ENCODE measurements at regions not wholly inside any gene's neighbourhood (a gene's known extent, or its start where the extent isn't known, plus 50 kb on each side); places are given as distances from the start of the nearest gene placed in this dataset.

- no peak overlapping the region for H3K4me3 ChIP-seq (ENCODE audit: low read depth, low read length)
- DNase-seq (ENCODE audit: low read depth): no peak
- TF ChIP-seq, protein P1, sequence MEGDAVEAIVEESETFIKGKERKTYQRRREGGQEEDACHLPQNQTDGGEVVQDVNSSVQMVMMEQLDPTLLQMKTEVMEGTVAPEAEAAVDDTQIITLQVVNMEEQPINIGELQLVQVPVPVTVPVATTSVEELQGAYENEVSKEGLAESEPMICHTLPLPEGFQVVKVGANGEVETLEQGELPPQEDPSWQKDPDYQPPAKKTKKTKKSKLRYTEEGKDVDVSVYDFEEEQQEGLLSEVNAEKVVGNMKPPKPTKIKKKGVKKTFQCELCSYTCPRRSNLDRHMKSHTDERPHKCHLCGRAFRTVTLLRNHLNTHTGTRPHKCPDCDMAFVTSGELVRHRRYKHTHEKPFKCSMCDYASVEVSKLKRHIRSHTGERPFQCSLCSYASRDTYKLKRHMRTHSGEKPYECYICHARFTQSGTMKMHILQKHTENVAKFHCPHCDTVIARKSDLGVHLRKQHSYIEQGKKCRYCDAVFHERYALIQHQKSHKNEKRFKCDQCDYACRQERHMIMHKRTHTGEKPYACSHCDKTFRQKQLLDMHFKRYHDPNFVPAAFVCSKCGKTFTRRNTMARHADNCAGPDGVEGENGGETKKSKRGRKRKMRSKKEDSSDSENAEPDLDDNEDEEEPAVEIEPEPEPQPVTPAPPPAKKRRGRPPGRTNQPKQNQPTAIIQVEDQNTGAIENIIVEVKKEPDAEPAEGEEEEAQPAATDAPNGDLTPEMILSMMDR (IDR thresholded peaks at IDR 0.05; ENCODE audit: low read depth, low read length): no peak
- no peak for TF ChIP-seq MYC (IDR thresholded peaks at IDR 0.05; ENCODE audit: low read depth, low read length)
- TF ChIP-seq, protein P2, sequence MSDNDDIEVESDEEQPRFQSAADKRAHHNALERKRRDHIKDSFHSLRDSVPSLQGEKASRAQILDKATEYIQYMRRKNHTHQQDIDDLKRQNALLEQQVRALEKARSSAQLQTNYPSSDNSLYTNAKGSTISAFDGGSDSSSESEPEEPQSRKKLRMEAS (IDR thresholded peaks at IDR 0.05; ENCODE audit: low read depth, low read length): no peak
- no peak for TF ChIP-seq POLR2A (IDR thresholded peaks at IDR 0.05; ENCODE audit: extremely low read depth, insufficient read length)
These were observed 57.3 kb downstream of the HHEX start for GRCh38 chr10:92747066-92747465.

- H3K4me3 ChIP-seq (ENCODE audit: low read depth, low read length): no peak overlapping the region
- no peak for TF ChIP-seq POLR2A (IDR thresholded peaks at IDR 0.05; ENCODE audit: extremely low read depth, insufficient read length)
- TF ChIP-seq, protein P2 (IDR thresholded peaks at IDR 0.05; ENCODE audit: low read depth, low read length): no peak
- no peak for TF ChIP-seq MYC (IDR thresholded peaks at IDR 0.05; ENCODE audit: low read depth, low read length)
- TF ChIP-seq, protein P1 (IDR thresholded peaks at IDR 0.05; ENCODE audit: low read depth, low read length): no peak
- no peak for DNase-seq (ENCODE audit: low read depth)
These were observed 57.8 kb downstream of the HHEX start for GRCh38 chr10:92747600-92747999.

DNA sequence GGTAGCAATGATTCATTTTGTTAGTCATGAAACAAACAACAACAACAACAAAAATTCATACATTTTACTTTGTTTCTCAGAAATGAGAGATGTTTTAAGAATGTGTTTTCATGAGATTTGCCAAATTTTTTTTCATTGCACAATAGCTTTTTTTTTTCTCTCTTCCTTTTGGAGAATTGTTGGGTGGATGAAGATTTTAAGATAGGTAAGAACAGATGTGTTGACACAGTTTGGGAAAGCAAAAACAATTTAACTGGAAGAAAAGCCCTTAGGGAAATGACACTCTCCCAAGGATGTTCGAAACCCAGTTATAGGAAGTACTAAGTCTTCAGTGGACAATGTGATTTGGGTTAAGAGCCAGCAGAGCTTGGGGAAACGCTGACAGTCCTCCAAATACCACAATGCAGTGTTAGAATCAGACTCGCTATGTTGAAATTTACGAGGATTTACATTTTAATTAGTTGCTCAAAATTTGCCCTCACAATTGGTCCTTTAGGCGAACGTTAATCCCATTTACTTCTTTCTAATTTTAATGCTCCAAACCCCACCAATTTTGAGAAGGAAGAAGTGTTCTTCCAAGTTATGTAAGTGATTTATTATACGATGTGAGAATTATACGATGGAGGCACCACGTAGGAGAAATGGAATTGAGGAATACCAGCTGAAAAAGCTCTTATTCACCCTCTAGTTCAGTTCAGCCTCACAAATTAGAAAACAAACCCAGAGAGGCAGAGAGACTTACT, 61.2 kb downstream of the HHEX start:
- TF ChIP-seq MYC (IDR thresholded peaks at IDR 0.05; ENCODE audit: low read depth, low read length): no peak
- no peak for TF ChIP-seq POLR2A (IDR thresholded peaks at IDR 0.05; ENCODE audit: extremely low read depth, insufficient read length)
- TF ChIP-seq, protein P2 (IDR thresholded peaks at IDR 0.05; ENCODE audit: low read depth, low read length): no peak
- TF ChIP-seq, protein P1 (IDR thresholded peaks at IDR 0.05; ENCODE audit: low read depth, low read length): no peak
- H3K4me3 ChIP-seq (ENCODE audit: low read depth, low read length): no peak overlapping the region
- peak; percentile 47 for DNase-seq (ENCODE audit: low read depth)

DNA sequence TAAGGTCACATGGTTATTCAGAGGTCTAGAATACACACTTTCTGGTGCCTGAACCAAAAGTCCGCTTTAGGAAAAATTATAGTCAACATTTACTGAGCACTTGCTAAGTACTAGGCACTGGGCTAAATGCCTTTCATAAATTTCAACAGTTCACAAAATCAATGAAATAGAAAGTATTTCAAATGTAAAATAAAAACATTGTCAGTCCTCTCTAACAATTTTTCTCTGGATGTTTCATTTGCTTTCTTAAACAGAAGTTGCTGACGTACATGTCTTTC, 61.7 kb downstream of the HHEX start:
- no peak for TF ChIP-seq POLR2A (IDR thresholded peaks at IDR 0.05; ENCODE audit: extremely low read depth, insufficient read length)
- no peak for TF ChIP-seq MYC (IDR thresholded peaks at IDR 0.05; ENCODE audit: low read depth, low read length)
- TF ChIP-seq, protein P1 (IDR thresholded peaks at IDR 0.05; ENCODE audit: low read depth, low read length): no peak
- TF ChIP-seq, protein P2 (IDR thresholded peaks at IDR 0.05; ENCODE audit: low read depth, low read length): no peak
- no peak overlapping the region for H3K4me3 ChIP-seq (ENCODE audit: low read depth, low read length)

DNA sequence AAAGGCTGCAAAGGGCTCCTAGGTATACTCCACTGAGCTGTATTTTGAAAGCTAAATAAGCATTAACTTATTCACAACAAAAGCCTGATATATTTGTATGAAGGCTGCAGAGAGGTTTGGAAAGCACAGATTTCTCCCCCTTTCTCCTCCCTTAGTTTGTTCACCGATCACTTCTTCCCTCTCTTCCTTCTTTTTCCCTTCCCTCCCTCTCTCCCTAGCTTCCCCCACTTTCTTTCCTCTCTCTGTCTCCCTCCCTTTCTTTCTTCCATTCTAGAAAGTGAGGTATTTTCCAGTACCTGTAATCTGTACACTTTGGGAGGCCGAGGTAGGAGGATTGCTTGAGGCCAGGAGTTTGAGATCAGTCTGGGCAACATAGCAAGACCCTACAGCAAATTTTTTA, 62.1 kb downstream of the HHEX start:
- no peak for DNase-seq (ENCODE audit: low read depth)
- H3K4me3 ChIP-seq (ENCODE audit: low read depth, low read length): no peak overlapping the region
- TF ChIP-seq, protein P1 (IDR thresholded peaks at IDR 0.05; ENCODE audit: low read depth, low read length): no peak
- TF ChIP-seq, protein P2 (IDR thresholded peaks at IDR 0.05; ENCODE audit: low read depth, low read length): no peak
- TF ChIP-seq POLR2A (IDR thresholded peaks at IDR 0.05; ENCODE audit: extremely low read depth, insufficient read length): no peak
- no peak for TF ChIP-seq MYC (IDR thresholded peaks at IDR 0.05; ENCODE audit: low read depth, low read length)

More for the DNA sequence above, 61.7 kb downstream of the HHEX start:
- DNase-seq (ENCODE audit: low read depth): no peak

Measured in NB4 (cell line).